WTC11 (cell line): ENCODE measurements at regions not wholly inside any gene's neighbourhood (a gene's known extent, or its start where the extent isn't known, plus 50 kb on each side); places are given as distances from the start of the nearest gene placed in this dataset.

Source experiments
- ATAC-seq: fragments of 200-7000 bp; cut with Tn5 transposase; 2 replicates; pipeline ENCODE4 v1.10.0; 2021; ENCODE audit warnings: mild to moderate bottlenecking, moderate library complexity
- CTCF ChIA-PET: fragments of 300-600 bp; sonication (Branson Sonifier 250); formaldehyde crosslinking; loops from one replicate; lab custom pipeline; 2021; ENCODE audit warnings: antibody characterized with exemption; lab: Charles Lee
- POLR2A ChIA-PET: fragments of 350-600 bp; sonication (Branson Sonifier 250); formaldehyde crosslinking; loops from one replicate; lab custom pipeline; 2021; ENCODE audit warnings: antibody characterized with exemption; lab: Charles Lee
- DNase-seq: peaks from one replicate; pipeline ENCODE4 v3.0.0; 2021; ENCODE audit warnings: low spot score
- H3K27ac Mint-ChIP-seq: 2 replicates; pipeline ENCODE4 v1.8.0; 2021; ENCODE audit warnings: mixed read lengths
- H3K27me3 Mint-ChIP-seq: 2 replicates; pipeline ENCODE4 v1.8.0; 2021; ENCODE audit warnings: low read depth, mild to moderate bottlenecking, moderate library complexity, mixed read lengths
- H3K36me3 Mint-ChIP-seq: 2 replicates; pipeline ENCODE4 v1.8.0; 2021; ENCODE audit warnings: mixed read lengths
- H3K4me1 Mint-ChIP-seq: 2 replicates; pipeline ENCODE4 v1.8.0; 2022; ENCODE audit warnings: mixed read lengths
- H3K4me3 Mint-ChIP-seq: 2 replicates; pipeline ENCODE4 v1.8.0; 2021; ENCODE audit warnings: mild to moderate bottlenecking, moderate library complexity, mixed read lengths
- H3K9me3 Mint-ChIP-seq: 2 replicates; pipeline ENCODE4 v1.8.0; 2021; ENCODE audit warnings: mixed read lengths
- AFF4 ChIP-seq: sonication (generic); formaldehyde crosslinking; IDR thresholded peaks from 2 replicates; pipeline ENCODE4 v1.8.1; 2023; ENCODE audit warnings: mild to moderate bottlenecking, missing genetic modification reagents, borderline replicate concordance
- AR ChIP-seq: fragments of 250-450 bp; sonication (Bioruptor Pico); IDR thresholded peaks from 2 replicates; pipeline ENCODE4 v1.9.0; 2021; ENCODE audit warnings: mild to moderate bottlenecking
- ARID4B ChIP-seq: sonication (generic); formaldehyde crosslinking; IDR thresholded peaks from 2 replicates; pipeline ENCODE4 v1.8.0; 2023; ENCODE audit warnings: missing genetic modification reagents, mild to moderate bottlenecking, borderline replicate concordance
- ATF1 ChIP-seq: sonication (generic); formaldehyde crosslinking; IDR thresholded peaks from 2 replicates; pipeline ENCODE4 v1.8.1; 2023; ENCODE audit warnings: mild to moderate bottlenecking, moderate library complexity, missing genetic modification reagents
- CREB1 ChIP-seq: sonication (generic); formaldehyde crosslinking; IDR thresholded peaks from 2 replicates; pipeline ENCODE4 v1.8.0; 2023; ENCODE audit warnings: mild to moderate bottlenecking, missing genetic modification reagents
- MYBL2 ChIP-seq: sonication (generic); formaldehyde crosslinking; IDR thresholded peaks from 2 replicates; pipeline ENCODE4 v1.8.1; 2023; ENCODE audit warnings: mild to moderate bottlenecking, moderate library complexity, missing genetic modification reagents
- NR1H2 ChIP-seq: sonication (generic); formaldehyde crosslinking; IDR thresholded peaks from 2 replicates; pipeline ENCODE4 v1.9.0; 2021; ENCODE audit warnings: mild to moderate bottlenecking, moderate library complexity, missing genetic modification reagents
- NR3C1 ChIP-seq: sonication (generic); formaldehyde crosslinking; conservative IDR thresholded peaks from 2 replicates; pipeline ENCODE4 v1.8.1; 2023; ENCODE audit warnings: low read depth, mild to moderate bottlenecking, missing genetic modification reagents
- OVOL2 ChIP-seq: fragments of 250-450 bp; sonication (Bioruptor Pico); IDR thresholded peaks from 2 replicates; pipeline ENCODE4 v1.9.0; 2021; ENCODE audit warnings: mild to moderate bottlenecking, borderline replicate concordance
- ZMAT4 ChIP-seq: fragments of 250-450 bp; sonication (Bioruptor Pico); IDR thresholded peaks from 2 replicates; pipeline ENCODE4 v1.9.0; 2021; ENCODE audit warnings: mild to moderate bottlenecking
- ZNF219 ChIP-seq: sonication (generic); formaldehyde crosslinking; IDR thresholded peaks from 2 replicates; pipeline ENCODE4 v1.8.0; 2023; ENCODE audit warnings: missing genetic modification reagents, mild to moderate bottlenecking, borderline replicate concordance
- ZNF232 ChIP-seq: sonication (generic); formaldehyde crosslinking; IDR thresholded peaks from 2 replicates; pipeline ENCODE4 v1.8.0; 2022; ENCODE audit warnings: mild to moderate bottlenecking, missing genetic modification reagents
- ZNF396 ChIP-seq: fragments of 250-450 bp; sonication (Bioruptor Pico); IDR thresholded peaks from 2 replicates; pipeline ENCODE4 v1.8.0; 2021; ENCODE audit warnings: mild to moderate bottlenecking, moderate library complexity, borderline replicate concordance
- ZNF671 ChIP-seq: fragments of 250-450 bp; sonication (Bioruptor Pico); IDR thresholded peaks from 2 replicates; pipeline ENCODE4 v1.8.0; 2021; ENCODE audit warnings: mild to moderate bottlenecking
- TF ChIP-seq, protein P1 (sequence below): sonication (generic); formaldehyde crosslinking; IDR thresholded peaks from 2 replicates; pipeline ENCODE4 v1.8.0; 2022; ENCODE audit warnings: missing genetic modification reagents
- TF ChIP-seq, protein P2 (sequence below): sonication (generic); formaldehyde crosslinking; conservative IDR thresholded peaks from 2 replicates; pipeline ENCODE4 v1.8.1; 2023; ENCODE audit warnings: mild to moderate bottlenecking, low read depth, missing genetic modification reagents, moderate library complexity
- TF ChIP-seq, protein P3 (sequence below): sonication (generic); formaldehyde crosslinking; IDR thresholded peaks from 2 replicates; pipeline ENCODE4 v1.8.1; 2023; ENCODE audit warnings: mild to moderate bottlenecking, missing genetic modification reagents

DNA sequence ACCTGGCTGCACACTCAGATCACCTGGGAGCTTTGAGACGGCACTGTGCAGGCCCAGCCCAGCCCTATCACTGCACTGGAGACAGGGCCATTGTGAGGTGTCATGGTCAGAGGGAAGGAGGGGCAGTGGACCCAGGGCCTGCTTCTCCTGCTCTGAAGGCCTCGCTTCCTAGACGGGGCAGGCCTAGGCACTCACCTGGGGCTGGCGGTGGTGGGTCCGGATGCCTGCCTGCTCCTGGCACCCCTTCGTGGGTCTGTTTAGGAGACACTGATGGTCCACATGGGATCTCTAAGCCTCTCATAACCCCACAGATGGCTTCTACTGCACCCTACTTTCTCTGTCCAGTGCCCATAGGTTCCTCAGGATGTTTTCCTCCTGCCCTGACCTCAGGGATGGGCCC lies 230.9 kb downstream of the MATN1 start:
- no peak for ATAC-seq
- POLR2A ChIA-PET = no interaction called here
- peaks cover 14% of the 10 kb centered on the region for H3K27me3 Mint-ChIP-seq
- no peak overlapping the region for H3K27ac Mint-ChIP-seq
- H3K4me1 Mint-ChIP-seq = no peaks in the 10 kb centered on the region
- DNase-seq = no peak
- no peak overlapping the region for H3K4me3 Mint-ChIP-seq
- peaks cover 40% of the 10 kb centered on the region for H3K9me3 Mint-ChIP-seq
- peaks cover 10% of the 10 kb centered on the region for H3K36me3 Mint-ChIP-seq
- CTCF ChIA-PET = no interaction called here
- TF ChIP-seq ATF1 (CRISPR knock-in tag) (no peak), NR1H2 (CRISPR knock-in tag) (no peak), ZMAT4 (CRISPR knock-in tag) (no peak), ZNF396 (CRISPR knock-in tag) (no peak), ZNF219 (CRISPR knock-in tag) (no peak), ZNF232 (CRISPR knock-in tag) (no peak), AR (no peak), NR3C1 (CRISPR knock-in tag) (no peak), MYBL2 (no peak), OVOL2 (CRISPR knock-in tag) (no peak), ARID4B (CRISPR knock-in tag) (no peak), CREB1 (CRISPR knock-in tag) (no peak), AFF4 (CRISPR knock-in tag) (no peak), ZNF671 (CRISPR knock-in tag) (no peak)
- TF ChIP-seq, protein P1, sequence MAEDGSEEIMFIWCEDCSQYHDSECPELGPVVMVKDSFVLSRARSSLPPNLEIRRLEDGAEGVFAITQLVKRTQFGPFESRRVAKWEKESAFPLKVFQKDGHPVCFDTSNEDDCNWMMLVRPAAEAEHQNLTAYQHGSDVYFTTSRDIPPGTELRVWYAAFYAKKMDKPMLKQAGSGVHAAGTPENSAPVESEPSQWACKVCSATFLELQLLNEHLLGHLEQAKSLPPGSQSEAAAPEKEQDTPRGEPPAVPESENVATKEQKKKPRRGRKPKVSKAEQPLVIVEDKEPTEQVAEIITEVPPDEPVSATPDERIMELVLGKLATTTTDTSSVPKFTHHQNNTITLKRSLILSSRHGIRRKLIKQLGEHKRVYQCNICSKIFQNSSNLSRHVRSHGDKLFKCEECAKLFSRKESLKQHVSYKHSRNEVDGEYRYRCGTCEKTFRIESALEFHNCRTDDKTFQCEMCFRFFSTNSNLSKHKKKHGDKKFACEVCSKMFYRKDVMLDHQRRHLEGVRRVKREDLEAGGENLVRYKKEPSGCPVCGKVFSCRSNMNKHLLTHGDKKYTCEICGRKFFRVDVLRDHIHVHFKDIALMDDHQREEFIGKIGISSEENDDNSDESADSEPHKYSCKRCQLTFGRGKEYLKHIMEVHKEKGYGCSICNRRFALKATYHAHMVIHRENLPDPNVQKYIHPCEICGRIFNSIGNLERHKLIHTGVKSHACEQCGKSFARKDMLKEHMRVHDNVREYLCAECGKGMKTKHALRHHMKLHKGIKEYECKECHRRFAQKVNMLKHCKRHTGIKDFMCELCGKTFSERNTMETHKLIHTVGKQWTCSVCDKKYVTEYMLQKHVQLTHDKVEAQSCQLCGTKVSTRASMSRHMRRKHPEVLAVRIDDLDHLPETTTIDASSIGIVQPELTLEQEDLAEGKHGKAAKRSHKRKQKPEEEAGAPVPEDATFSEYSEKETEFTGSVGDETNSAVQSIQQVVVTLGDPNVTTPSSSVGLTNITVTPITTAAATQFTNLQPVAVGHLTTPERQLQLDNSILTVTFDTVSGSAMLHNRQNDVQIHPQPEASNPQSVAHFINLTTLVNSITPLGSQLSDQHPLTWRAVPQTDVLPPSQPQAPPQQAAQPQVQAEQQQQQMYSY (CRISPR knock-in tag) = no peak
- TF ChIP-seq, protein P2, sequence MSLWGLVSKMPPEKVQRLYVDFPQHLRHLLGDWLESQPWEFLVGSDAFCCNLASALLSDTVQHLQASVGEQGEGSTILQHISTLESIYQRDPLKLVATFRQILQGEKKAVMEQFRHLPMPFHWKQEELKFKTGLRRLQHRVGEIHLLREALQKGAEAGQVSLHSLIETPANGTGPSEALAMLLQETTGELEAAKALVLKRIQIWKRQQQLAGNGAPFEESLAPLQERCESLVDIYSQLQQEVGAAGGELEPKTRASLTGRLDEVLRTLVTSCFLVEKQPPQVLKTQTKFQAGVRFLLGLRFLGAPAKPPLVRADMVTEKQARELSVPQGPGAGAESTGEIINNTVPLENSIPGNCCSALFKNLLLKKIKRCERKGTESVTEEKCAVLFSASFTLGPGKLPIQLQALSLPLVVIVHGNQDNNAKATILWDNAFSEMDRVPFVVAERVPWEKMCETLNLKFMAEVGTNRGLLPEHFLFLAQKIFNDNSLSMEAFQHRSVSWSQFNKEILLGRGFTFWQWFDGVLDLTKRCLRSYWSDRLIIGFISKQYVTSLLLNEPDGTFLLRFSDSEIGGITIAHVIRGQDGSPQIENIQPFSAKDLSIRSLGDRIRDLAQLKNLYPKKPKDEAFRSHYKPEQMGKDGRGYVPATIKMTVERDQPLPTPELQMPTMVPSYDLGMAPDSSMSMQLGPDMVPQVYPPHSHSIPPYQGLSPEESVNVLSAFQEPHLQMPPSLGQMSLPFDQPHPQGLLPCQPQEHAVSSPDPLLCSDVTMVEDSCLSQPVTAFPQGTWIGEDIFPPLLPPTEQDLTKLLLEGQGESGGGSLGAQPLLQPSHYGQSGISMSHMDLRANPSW (CRISPR knock-in tag) = no peak
- TF ChIP-seq, protein P3, sequence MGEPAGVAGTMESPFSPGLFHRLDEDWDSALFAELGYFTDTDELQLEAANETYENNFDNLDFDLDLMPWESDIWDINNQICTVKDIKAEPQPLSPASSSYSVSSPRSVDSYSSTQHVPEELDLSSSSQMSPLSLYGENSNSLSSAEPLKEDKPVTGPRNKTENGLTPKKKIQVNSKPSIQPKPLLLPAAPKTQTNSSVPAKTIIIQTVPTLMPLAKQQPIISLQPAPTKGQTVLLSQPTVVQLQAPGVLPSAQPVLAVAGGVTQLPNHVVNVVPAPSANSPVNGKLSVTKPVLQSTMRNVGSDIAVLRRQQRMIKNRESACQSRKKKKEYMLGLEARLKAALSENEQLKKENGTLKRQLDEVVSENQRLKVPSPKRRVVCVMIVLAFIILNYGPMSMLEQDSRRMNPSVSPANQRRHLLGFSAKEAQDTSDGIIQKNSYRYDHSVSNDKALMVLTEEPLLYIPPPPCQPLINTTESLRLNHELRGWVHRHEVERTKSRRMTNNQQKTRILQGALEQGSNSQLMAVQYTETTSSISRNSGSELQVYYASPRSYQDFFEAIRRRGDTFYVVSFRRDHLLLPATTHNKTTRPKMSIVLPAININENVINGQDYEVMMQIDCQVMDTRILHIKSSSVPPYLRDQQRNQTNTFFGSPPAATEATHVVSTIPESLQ = no peak
